B cell (primary cell): ENCODE measurements at regions not wholly inside any gene's neighbourhood (a gene's known extent, or its start where the extent isn't known, plus 50 kb on each side); places are given as distances from the start of the nearest gene placed in this dataset.

Experiments
- ATAC-seq: fragments of 200-7000 bp; cut with Tn5 transposase; one replicate; pipeline ENCODE4 v1.10.0; 2021; ENCODE audit warnings: low read depth, mild to moderate bottlenecking, moderate number of reproducible peaks, moderate library complexity
- CTCF ChIA-PET: fragments of 350-600 bp; sonication (Branson Sonifier 250); formaldehyde crosslinking; loops from one replicate; lab custom pipeline; 2021; ENCODE audit warnings: antibody characterized with exemption, inconsistent platforms; lab: Charles Lee
- POLR2A ChIA-PET: fragments of 350-600 bp; sonication (Branson Sonifier 250); formaldehyde crosslinking; loops from one replicate; lab custom pipeline; 2021; ENCODE audit warnings: antibody characterized with exemption; lab: Charles Lee
- DNase-seq: peaks from one replicate; pipeline ENCODE4 v3.0.0; 2013
- H2AFZ ChIP-seq: 2 replicates; pipeline ENCODE4 v1.6.1; 2012; ENCODE audit warnings: mild to moderate bottlenecking, low read depth, low read length; ENCODE audit not compliant: insufficient read depth, poor library complexity, severe bottlenecking
- H3K27ac ChIP-seq, 2 donors: 1 replicate in 1 of 2; 2 replicates in 1 of 2; pipeline ENCODE4 v1.5.1; 2012 to 2013; ENCODE audit warnings: low read length in 2 of 2, mild to moderate bottlenecking in 2 of 2, moderate library complexity in 1 of 2
- H3K27me3 ChIP-seq, 4 experiments: fragments of 200-600 bp in 1 of 4; sonication (generic) in 1 of 4; replicated peaks in 1 of 4; 1 replicate in 2 of 4; 2 replicates in 2 of 4; pipeline versions ENCODE4 v1.6.1 to v1.7.0; 2013 to 2016; ENCODE audit warnings: low read length in 3 of 4, mild to moderate bottlenecking in 2 of 4, mixed read lengths in 1 of 4, moderate library complexity in 1 of 4; ENCODE audit not compliant: insufficient read depth in 4 of 4, control insufficient read depth in 3 of 4; ENCODE audit errors: control extremely low read depth in 1 of 4
- H3K36me3 ChIP-seq, 2 experiments: replicated peaks in 1 of 2; 1 replicate in 1 of 2; 2 replicates in 1 of 2; pipeline versions ENCODE4 v1.6.1 to v1.7.1; 2013; ENCODE audit warnings: low read length in 1 of 2; ENCODE audit not compliant: insufficient read depth in 2 of 2, control insufficient read depth in 1 of 2; ENCODE audit errors: control extremely low read depth in 1 of 2, extremely low read depth in 1 of 2
- H3K4me1 ChIP-seq, 2 donors: fragments of 200-600 bp in 1 of 2; sonication (generic) in 1 of 2; 1 replicate in 1 of 2; 2 replicates in 1 of 2; pipeline versions ENCODE4 v1.5.1 to v1.6.1; 2013 to 2017; ENCODE audit warnings: low read length in 2 of 2; ENCODE audit not compliant: control insufficient read depth in 2 of 2, insufficient read depth in 2 of 2
- H3K4me2 ChIP-seq: replicated peaks from 2 replicates; pipeline ENCODE3; 2012; ENCODE audit warnings: mild to moderate bottlenecking, low read depth, low read length; ENCODE audit not compliant: poor library complexity, severe bottlenecking
- H3K4me3 ChIP-seq, 5 experiments: fragments of 200-600 bp in 1 of 5; sonication (generic) in 1 of 5; 1 replicate in 3 of 5; 2 replicates in 2 of 5; pipeline versions ENCODE4 v1.5.1 to v1.7.0; 2011 to 2016; ENCODE audit warnings: low read length in 4 of 5, mild to moderate bottlenecking in 4 of 5, low read depth in 2 of 5, control low read depth in 1 of 5, moderate library complexity in 1 of 5; ENCODE audit not compliant: insufficient read depth in 1 of 5; ENCODE audit errors: control extremely low read depth in 1 of 5, extremely low read depth in 1 of 5
- H3K79me2 ChIP-seq: fragments of 200-600 bp; sonication (generic); one replicate; pipeline ENCODE4 v1.6.0; 2016; ENCODE audit warnings: low read length; ENCODE audit not compliant: control insufficient read depth, insufficient read depth
- H3K9ac ChIP-seq: fragments of 200-600 bp; sonication (generic); 2 replicates; pipeline ENCODE4 v1.6.1; 2017; ENCODE audit warnings: mild to moderate bottlenecking, low read length, moderate library complexity
- H3K9me3 ChIP-seq, 3 donors: one replicate each; pipeline versions ENCODE4 v1.6.1 to v1.7.1; 2013; ENCODE audit warnings: low read length in 2 of 3; ENCODE audit not compliant: control insufficient read depth in 2 of 3, insufficient read depth in 1 of 3; ENCODE audit errors: control extremely low read depth in 1 of 3
- H4K20me1 ChIP-seq: 2 replicates; pipeline ENCODE4 v1.6.0; 2012; ENCODE audit warnings: mild to moderate bottlenecking, low read length; ENCODE audit not compliant: insufficient read depth, control insufficient read depth, poor library complexity, severe bottlenecking
- H3K27ac Mint-ChIP-seq: one replicate; pipeline ENCODE4 v1.8.0; 2021; ENCODE audit warnings: mixed read lengths
- H3K27me3 Mint-ChIP-seq: one replicate; pipeline ENCODE4 v1.8.0; 2021; ENCODE audit warnings: mixed read lengths
- H3K4me1 Mint-ChIP-seq: one replicate; pipeline ENCODE4 v1.8.0; 2021; ENCODE audit warnings: mixed read lengths
- H3K4me3 Mint-ChIP-seq: one replicate; pipeline ENCODE4 v1.8.0; 2021; ENCODE audit warnings: mixed read lengths
- H3K9me3 Mint-ChIP-seq: one replicate; pipeline ENCODE4 v1.8.0; 2022; ENCODE audit warnings: mixed read lengths; ENCODE audit not compliant: insufficient read depth
- EZH2 ChIP-seq: IDR thresholded peaks from 2 replicates; pipeline ENCODE4 v1.6.1; 2012; ENCODE audit warnings: borderline replicate concordance, low read depth, mild to moderate bottlenecking, moderate library complexity, low read length; ENCODE audit not compliant: insufficient read depth, poor library complexity, severe bottlenecking
- WGBS: methylation state at CpG from one replicate; pipeline ENCODE4 v1.1.5; 2013; ENCODE audit warnings: missing lambda C conversion rate; ENCODE audit not compliant: insufficient coverage; 5-methylcytosine and 5-hydroxymethylcytosine counted together
- intact Hi-C: fragments of 100-400 bp; cut with micrococcal nuclease; formaldehyde crosslinking; loops from one replicate; pipeline ENCODE4 v1.10.0; 2022
- TF ChIP-seq, protein P1 (sequence below): fragments of 200-600 bp; IDR thresholded peaks from one replicate; pipeline ENCODE4 v1.8.0; 2022; ENCODE audit warnings: antibody characterized with exemption, mild to moderate bottlenecking

DNA sequence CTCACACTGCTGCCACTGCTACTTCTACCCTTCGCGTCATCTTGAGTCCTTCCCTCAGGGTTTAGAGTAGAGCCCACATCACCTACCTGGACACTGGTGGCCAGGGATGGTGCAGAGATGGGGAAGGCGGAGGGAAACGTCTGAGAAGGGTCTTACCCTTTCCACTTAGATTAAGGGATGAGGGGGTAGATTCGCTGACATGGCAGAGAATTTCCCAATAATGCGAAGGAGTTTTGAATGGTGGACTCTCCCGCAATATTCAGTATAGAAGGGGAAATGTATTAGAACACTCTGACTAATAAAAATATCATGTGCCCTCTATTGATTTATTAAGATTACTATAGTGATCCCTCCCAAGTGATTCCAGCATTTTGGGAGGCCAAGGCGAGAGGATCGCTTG, 209.5 kb upstream of the KIAA1217 start:
- ATAC-seq (no peak), DNase-seq (no peak)
- no CpG with 5 or more reads among the region's 9 CpGs for WGBS
- H3K27me3 ChIP-seq = no peaks in the 10 kb centered on the region
- Mint-ChIP-seq H3K4me1 (no peaks in the 10 kb centered on the region), H3K27me3 (peaks cover 5% of the 10 kb centered on the region), H3K27ac (no peak overlapping the region), H3K4me3 (no peak overlapping the region), H3K9me3 (no peaks in the 10 kb centered on the region)
- no peak overlapping the region for H3K9ac ChIP-seq
- H3K9me3 ChIP-seq = no peaks in the 10 kb centered on the region
- no peaks in the 10 kb centered on the region for H3K4me1 ChIP-seq
- H3K79me2 ChIP-seq = no peaks in the 10 kb centered on the region
- POLR2A ChIA-PET = no interaction called here
- H3K36me3 ChIP-seq = no peaks in the 10 kb centered on the region
- CTCF ChIA-PET = no interaction called here
- H2AFZ ChIP-seq = no peak overlapping the region
- intact Hi-C loops = no loop called here
- H3K4me3 ChIP-seq = no peak overlapping the region
- TF ChIP-seq, protein P1, sequence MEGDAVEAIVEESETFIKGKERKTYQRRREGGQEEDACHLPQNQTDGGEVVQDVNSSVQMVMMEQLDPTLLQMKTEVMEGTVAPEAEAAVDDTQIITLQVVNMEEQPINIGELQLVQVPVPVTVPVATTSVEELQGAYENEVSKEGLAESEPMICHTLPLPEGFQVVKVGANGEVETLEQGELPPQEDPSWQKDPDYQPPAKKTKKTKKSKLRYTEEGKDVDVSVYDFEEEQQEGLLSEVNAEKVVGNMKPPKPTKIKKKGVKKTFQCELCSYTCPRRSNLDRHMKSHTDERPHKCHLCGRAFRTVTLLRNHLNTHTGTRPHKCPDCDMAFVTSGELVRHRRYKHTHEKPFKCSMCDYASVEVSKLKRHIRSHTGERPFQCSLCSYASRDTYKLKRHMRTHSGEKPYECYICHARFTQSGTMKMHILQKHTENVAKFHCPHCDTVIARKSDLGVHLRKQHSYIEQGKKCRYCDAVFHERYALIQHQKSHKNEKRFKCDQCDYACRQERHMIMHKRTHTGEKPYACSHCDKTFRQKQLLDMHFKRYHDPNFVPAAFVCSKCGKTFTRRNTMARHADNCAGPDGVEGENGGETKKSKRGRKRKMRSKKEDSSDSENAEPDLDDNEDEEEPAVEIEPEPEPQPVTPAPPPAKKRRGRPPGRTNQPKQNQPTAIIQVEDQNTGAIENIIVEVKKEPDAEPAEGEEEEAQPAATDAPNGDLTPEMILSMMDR = no peak
- TF ChIP-seq EZH2 = no peak
- H3K27ac ChIP-seq = no peak overlapping the region
- H4K20me1 ChIP-seq = no peaks in the 10 kb centered on the region
- no peak overlapping the region for H3K4me2 ChIP-seq

DNA sequence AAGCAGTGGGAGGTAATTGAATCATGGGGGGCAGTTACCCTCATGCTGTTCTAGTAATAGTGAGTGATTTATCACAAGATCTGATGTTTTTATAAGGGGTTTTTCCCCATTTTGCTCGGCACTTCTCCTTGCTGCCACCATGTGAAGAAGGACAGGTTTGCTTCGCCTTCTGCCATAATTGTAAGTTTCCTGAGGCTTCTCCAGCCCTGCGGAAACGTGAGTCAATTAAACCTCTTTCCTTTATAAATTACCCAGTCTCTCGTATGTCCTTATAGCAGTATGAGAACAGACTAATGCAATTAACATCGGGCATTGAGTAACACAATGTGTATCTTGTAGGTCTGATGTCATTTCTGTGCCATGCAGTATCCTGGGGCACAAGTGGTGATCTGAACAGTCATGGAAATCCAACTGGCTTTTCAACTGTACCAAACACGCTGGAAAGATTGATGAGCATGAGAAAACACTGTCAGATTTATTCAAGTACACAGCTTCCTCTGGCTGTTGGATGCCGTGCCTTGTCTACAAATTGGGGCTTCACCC, 208.6 kb upstream of the KIAA1217 start:
- peaks cover 5% of the 10 kb centered on the region for H3K27me3 Mint-ChIP-seq
- no peaks in the 10 kb centered on the region for H3K4me1 Mint-ChIP-seq
- intact Hi-C loops = no loop called here
- Histone ChIP-seq H3K79me2 (no peaks in the 10 kb centered on the region), H4K20me1 (no peaks in the 10 kb centered on the region), H3K9ac (no peak overlapping the region), H3K4me2 (no peak overlapping the region), H3K9me3 (no peaks in the 10 kb centered on the region), H3K36me3 (no peaks in the 10 kb centered on the region), H3K4me1 (no peaks in the 10 kb centered on the region), H3K4me3 (no peak overlapping the region), H3K27ac (no peak overlapping the region), H2AFZ (no peak overlapping the region), H3K27me3 (no peaks in the 10 kb centered on the region)
- DNase-seq (no peak), ATAC-seq (no peak)
- 90% methylated on average over 1 of the region's 8 CpGs for WGBS
- ChIA-PET POLR2A (no interaction called here), CTCF (no interaction called here)
- H3K27ac Mint-ChIP-seq = no peak overlapping the region
- H3K9me3 Mint-ChIP-seq = no peaks in the 10 kb centered on the region
- no peak overlapping the region for H3K4me3 Mint-ChIP-seq
- TF ChIP-seq, protein P1 = no peak
- TF ChIP-seq EZH2 = no peak
